ENCODE measurements at regions not wholly inside any gene's neighbourhood (a gene's known extent, or its start where the extent isn't known, plus 50 kb on each side); places are given as distances from the start of the nearest gene placed in this dataset.

- no TSS peak for BruUV-seq (replicated peaks)
- no peaks in the 10 kb centered on the region for H3K36me3 ChIP-seq (ENCODE audit: low read depth, low read length)
- H4K20me1 ChIP-seq (ENCODE audit: low read length), result no peaks in the 10 kb centered on the region
- ATAC-seq (peak; percentile 68), DNase-seq (peak; percentile 21)
- intact Hi-C loops (cut with micrococcal nuclease), result no loop called here
- H3K4me3 ChIP-seq (ENCODE audit: low read length), result no peak overlapping the region
- no peaks in the 10 kb centered on the region for H3K9me2 ChIP-seq (replicated peaks; ENCODE audit: low read length)
- no peak for TF ChIP-seq EZH2 (IDR thresholded peaks at IDR 0.05; ENCODE audit: low read length, unreplicated experiment)
- no peak for TF ChIP-seq EZH2phosphoT487 (IDR thresholded peaks at IDR 0.05; ENCODE audit: borderline replicate concordance, low read length)
- no peak for TF ChIP-seq CTCF (conservative IDR thresholded peaks at IDR 0.05; ENCODE audit: low read depth, low read length)
- H3F3A ChIP-seq (ENCODE audit: low read length, unreplicated experiment), result no peaks in the 10 kb centered on the region
- no peak overlapping the region for H3K4me2 ChIP-seq (ENCODE audit: low read length)
- ChIA-PET CTCF (no interaction called here), POLR2A (ENCODE audit: unreplicated experiment) (no interaction called here)
- H3K4me1 ChIP-seq (ENCODE audit: insufficient read depth, low read length), result no peaks in the 10 kb centered on the region
- 0 out of 2 replicates have a peak, but pooled peaks cover 3% of the 10 kb centered on the region for H3K9me3 ChIP-seq (ENCODE audit: low read length)
- no peak overlapping the region for H2AFZ ChIP-seq (ENCODE audit: low read length)
- no peak overlapping the region for H3K9ac ChIP-seq (ENCODE audit: low read length)
- H3K27ac ChIP-seq (ENCODE audit: low read length), result no peak overlapping the region
- H3K27me3 ChIP-seq (ENCODE audit: low read length), result no peaks in the 10 kb centered on the region
- H3K79me2 ChIP-seq (ENCODE audit: low read length), result no peaks in the 10 kb centered on the region
Observed at GRCh38 chr3:96012939-96013338, 801.5 kb upstream of the EPHA6 start.

GRCh38 chr3:96017556-96017955 lies 796.8 kb upstream of the EPHA6 start:
- intact Hi-C loops (cut with micrococcal nuclease), result loop anchor here (5.0 kb wide), 1 partner anchor 495 kb away; no protein-coding TSS in a partner anchor
- CTCF ChIA-PET, result no interaction called here
- no peak overlapping the region for H3K9ac ChIP-seq (ENCODE audit: low read length)
- DNase-seq, result no peak
- H3K9me3 ChIP-seq (ENCODE audit: low read length), result no peaks in the 10 kb centered on the region
- no peaks in the 10 kb centered on the region for H3K36me3 ChIP-seq (ENCODE audit: low read depth, low read length)
- TF ChIP-seq EZH2phosphoT487 (IDR thresholded peaks at IDR 0.05; ENCODE audit: borderline replicate concordance, low read length) (no peak), CTCF (conservative IDR thresholded peaks at IDR 0.05; ENCODE audit: low read depth, low read length) (no peak), EZH2 (IDR thresholded peaks at IDR 0.05; ENCODE audit: low read length, unreplicated experiment) (no peak)
- H3K9me2 ChIP-seq (replicated peaks; ENCODE audit: low read length), result no peaks in the 10 kb centered on the region
- H3K27ac ChIP-seq (ENCODE audit: low read length), result no peak overlapping the region
- no peaks in the 10 kb centered on the region for H3K27me3 ChIP-seq (ENCODE audit: low read length)
- no peaks in the 10 kb centered on the region for H4K20me1 ChIP-seq (ENCODE audit: low read length)
- POLR2A ChIA-PET (ENCODE audit: unreplicated experiment), result no interaction called here
- no peak overlapping the region for H3K4me2 ChIP-seq (ENCODE audit: low read length)
- no peaks in the 10 kb centered on the region for H3K79me2 ChIP-seq (ENCODE audit: low read length)
- no peak for ATAC-seq
- no peak overlapping the region for H2AFZ ChIP-seq (ENCODE audit: low read length)
- no peak overlapping the region for H3K4me3 ChIP-seq (ENCODE audit: low read length)
- H3F3A ChIP-seq (ENCODE audit: low read length, unreplicated experiment), result no peaks in the 10 kb centered on the region
- no peaks in the 10 kb centered on the region for H3K4me1 ChIP-seq (ENCODE audit: insufficient read depth, low read length)
- no TSS peak for BruUV-seq (replicated peaks)

- ChIA-PET POLR2A (ENCODE audit: unreplicated experiment) (no interaction called here), CTCF (interaction anchor here (0.5 kb wide), 1 partner anchor 502 kb away, joined by 4 read pairs; no protein-coding TSS in a partner anchor)
- Histone ChIP-seq H2AFZ (ENCODE audit: low read length) (no peak overlapping the region), H4K20me1 (ENCODE audit: low read length) (no peaks in the 10 kb centered on the region), H3K27me3 (ENCODE audit: low read length) (no peaks in the 10 kb centered on the region), H3K36me3 (ENCODE audit: low read depth, low read length) (no peaks in the 10 kb centered on the region), H3K9me3 (ENCODE audit: low read length) (no peaks in the 10 kb centered on the region), H3K9ac (ENCODE audit: low read length) (no peak overlapping the region), H3K4me3 (ENCODE audit: low read length) (no peak overlapping the region), H3K9me2 (replicated peaks; ENCODE audit: low read length) (no peaks in the 10 kb centered on the region), H3K4me1 (ENCODE audit: insufficient read depth, low read length) (no peaks in the 10 kb centered on the region), H3F3A (ENCODE audit: low read length, unreplicated experiment) (no peaks in the 10 kb centered on the region), H3K79me2 (ENCODE audit: low read length) (no peaks in the 10 kb centered on the region), H3K27ac (ENCODE audit: low read length) (no peak overlapping the region), H3K4me2 (ENCODE audit: low read length) (no peak overlapping the region)
- DNase-seq (peak; percentile 6), ATAC-seq (0 out of 2 replicates have a peak, but pooled peaks have one; percentile 24)
- intact Hi-C loops (cut with micrococcal nuclease), result loop anchor here (10.0 kb wide), 1 partner anchor 282 kb away; no protein-coding TSS in a partner anchor
- no TSS peak for BruUV-seq (replicated peaks)
- TF ChIP-seq EZH2phosphoT487 (IDR thresholded peaks at IDR 0.05; ENCODE audit: borderline replicate concordance, low read length), result no peak
- TF ChIP-seq CTCF (conservative IDR thresholded peaks at IDR 0.05; ENCODE audit: low read depth, low read length), result peak; percentile 42
Observed at GRCh38 chr3:96022676-96023075, 791.7 kb upstream of the EPHA6 start.

Measured in PC-3 (cell line).